GM12878 (cell line): ENCODE measurements at regions not wholly inside any gene's neighbourhood (a gene's known extent, or its start where the extent isn't known, plus 50 kb on each side); places are given as distances from the start of the nearest gene placed in this dataset.

Source experiments
- ATAC-seq: fragments of 200-7000 bp; cut with Tn5 transposase; 3 replicates; pipeline ENCODE4 v1.9.1; 2020; ENCODE audit warnings: mild to moderate bottlenecking, moderate library complexity
- BruUV-seq: library from RNA; stranded (reverse); fragments of 400-500 nt; replicated peaks from 2 replicates; lab custom pipeline; 2021; lab: Mats Ljungman, UMichigan
- CTCF ChIA-PET: fragments of 300-600 bp; sonication (Branson Sonifier 250); formaldehyde crosslinking; extraction: SDS; loops from one replicate; lab custom pipeline; 2021; ENCODE audit warnings: inconsistent platforms; lab: Yijun Ruan, JAX
- POLR2A ChIA-PET: fragments of 350-600 bp; formaldehyde crosslinking; extraction: SDS; loops from one replicate; lab custom pipeline; 2021; ENCODE audit warnings: inconsistent platforms; lab: Charles Lee
- RAD21 ChIA-PET: fragments of 300-600 bp; sonication (Branson Sonifier 250); formaldehyde crosslinking; loops from one replicate; lab custom pipeline; 2023; ENCODE audit warnings: antibody characterized with exemption; ENCODE audit not compliant: unreplicated experiment; lab: Charles Lee
- SMC1A ChIA-PET: fragments of 300-600 bp; sonication (Branson Sonifier 250); formaldehyde crosslinking; loops from one replicate; lab custom pipeline; 2023; ENCODE audit not compliant: unreplicated experiment, uncharacterized antibody; lab: Charles Lee
- DNase-seq: peaks from one replicate; pipeline ENCODE4 v3.0.0-alpha.2; 2011; ENCODE audit warnings: low read depth, low spot score
- FAIRE-seq: peaks from 3 replicates; lab custom pipeline; 2011; peaks lifted over from hg19 to GRCh38; lab: Jason Lieb, UNC
- H2AFZ ChIP-seq: 2 replicates; pipeline ENCODE4 v1.6.0; 2011; ENCODE audit warnings: low read depth, low read length, control low read depth; ENCODE audit not compliant: control insufficient read depth
- H3K27ac ChIP-seq: 2 replicates; pipeline ENCODE4 v1.5.1; 2011; ENCODE audit warnings: control low read depth; ENCODE audit not compliant: control insufficient read depth, insufficient read depth
- H3K27me3 ChIP-seq, 2 experiments: replicated peaks in 1 of 2; 2 replicates each; pipeline versions ENCODE4 v1.6.0 to v1.6.1; 2011; ENCODE audit warnings: low read length in 1 of 2; ENCODE audit not compliant: control insufficient read depth in 2 of 2, insufficient read depth in 2 of 2
- H3K36me3 ChIP-seq, 2 experiments: 2 replicates each; pipeline ENCODE4 v1.5.1; 2011; ENCODE audit warnings: low read length in 1 of 2; ENCODE audit not compliant: control insufficient read depth in 2 of 2, insufficient read depth in 2 of 2
- H3K4me1 ChIP-seq: 2 replicates; pipeline ENCODE4 v1.6.1; 2011; ENCODE audit warnings: mild to moderate bottlenecking, low read length, moderate library complexity, mixed read lengths; ENCODE audit not compliant: control insufficient read depth, insufficient read depth
- H3K4me2 ChIP-seq: 2 replicates; pipeline ENCODE4 v1.6.0; 2011; ENCODE audit warnings: control low read depth; ENCODE audit not compliant: control insufficient read depth, insufficient read depth
- H3K4me3 ChIP-seq: fragments of 200-600 bp; sonication (generic); 2 replicates; pipeline ENCODE4 v1.5.1; 2016
- H3K79me2 ChIP-seq: 2 replicates; pipeline ENCODE4 v1.6.0; 2011; ENCODE audit warnings: low read length; ENCODE audit not compliant: control insufficient read depth, insufficient read depth
- H3K9ac ChIP-seq: 2 replicates; pipeline ENCODE4 v1.8.0; 2011; ENCODE audit warnings: low read length, control low read depth, mixed read lengths; ENCODE audit not compliant: control insufficient read depth, insufficient read depth
- H3K9me3 ChIP-seq: replicated peaks from 3 replicates; pipeline ENCODE4 v1.5.1; 2011; ENCODE audit warnings: mild to moderate bottlenecking, low read length; ENCODE audit not compliant: control insufficient read depth, insufficient read depth
- H4K20me1 ChIP-seq: 2 replicates; pipeline ENCODE4 v1.6.0; 2011; ENCODE audit not compliant: control insufficient read depth, insufficient read depth
- HDAC6 ChIP-seq: fragments of 200-600 bp; sonication (generic); IDR thresholded peaks from one replicate; pipeline ENCODE4 v1.8.0; 2017; ENCODE audit warnings: antibody characterized with exemption; ENCODE audit not compliant: unreplicated experiment
- KDM1A ChIP-seq: fragments of 200-600 bp; sonication (generic); IDR thresholded peaks from 2 replicates; pipeline ENCODE4 v1.6.1; 2016; ENCODE audit warnings: borderline replicate concordance
- MEF2B ChIP-seq: fragments of 450-650 bp; IDR thresholded peaks from 2 replicates; pipeline ENCODE4 v1.6.1; 2018; ENCODE audit warnings: mild to moderate bottlenecking, moderate library complexity; ENCODE audit not compliant: partially characterized antibody, poor library complexity, severe bottlenecking
- RAD51 ChIP-seq: fragments of 450-650 bp; IDR thresholded peaks from 2 replicates; pipeline ENCODE4 v1.6.1; 2016; ENCODE audit warnings: moderate library complexity, mild to moderate bottlenecking, inconsistent platforms
- ZNF687 ChIP-seq: fragments of 450-650 bp; IDR thresholded peaks from 2 replicates; pipeline ENCODE4 v1.6.1; 2017; ENCODE audit warnings: mild to moderate bottlenecking, moderate library complexity
- WGBS: methylation state at CpG from one replicate; pipeline ENCODE4 v1.1.6; 2016; ENCODE audit warnings: low lambda C conversion rate; ENCODE audit not compliant: insufficient replicate concordance, insufficient coverage; ENCODE audit errors: missing lambda C conversion rate; 5-methylcytosine and 5-hydroxymethylcytosine counted together
- in situ Hi-C: fragments of 300-500 bp; cut with MboI; formaldehyde crosslinking; loops from 9 replicates; pipeline ENCODE4 v1.14.3; 2018; ENCODE audit warnings: mixed read lengths
- intact Hi-C: fragments of 100-400 bp; cut with micrococcal nuclease; formaldehyde crosslinking; loops from one replicate; pipeline ENCODE4 v1.14.2; 2022; ENCODE audit not compliant: unreplicated experiment

GRCh38 chr1:239128541-239128940 lies 257.8 kb upstream of the CHRM3 start:
- in situ Hi-C loops: no loop called here
- intact Hi-C loops: no loop called here
- CTCF ChIA-PET: no interaction called here
- DNase-seq (no peak), ATAC-seq (no peak), FAIRE-seq (no peak)
- no peak for TF ChIP-seq RAD51
- TF ChIP-seq KDM1A: no peak
- TF ChIP-seq ZNF687: no peak
- TF ChIP-seq HDAC6: no peak
- TF ChIP-seq MEF2B: no peak
- H3K4me1 ChIP-seq: no peaks in the 10 kb centered on the region
- no peak overlapping the region for H3K9ac ChIP-seq
- RAD21 ChIA-PET: no interaction called here
- H3K27ac ChIP-seq: no peak overlapping the region
- no peaks in the 10 kb centered on the region for H3K27me3 ChIP-seq
- POLR2A ChIA-PET: no interaction called here
- H3K36me3 ChIP-seq: no peaks in the 10 kb centered on the region
- no peaks in the 10 kb centered on the region for H3K79me2 ChIP-seq
- SMC1A ChIA-PET: no interaction called here
- H2AFZ ChIP-seq: no peak overlapping the region
- no peaks in the 10 kb centered on the region for H4K20me1 ChIP-seq
- no TSS peak for BruUV-seq
- H3K4me3 ChIP-seq: no peak overlapping the region
- H3K9me3 ChIP-seq: no peaks in the 10 kb centered on the region
- 13% methylated on average over 3 of the region's 3 CpGs for WGBS
- H3K4me2 ChIP-seq: no peak overlapping the region
